Tongue (tissue), 1 donor: ENCODE measurements at regions not wholly inside any gene's neighbourhood (a gene's known extent, or its start where the extent isn't known, plus 50 kb on each side); places are given as distances from the start of the nearest gene placed in this dataset.

ENCODE experiments used
- DNase-seq: peaks from one replicate; pipeline ENCODE4 v3.0.0-alpha.2; 2015

DNA sequence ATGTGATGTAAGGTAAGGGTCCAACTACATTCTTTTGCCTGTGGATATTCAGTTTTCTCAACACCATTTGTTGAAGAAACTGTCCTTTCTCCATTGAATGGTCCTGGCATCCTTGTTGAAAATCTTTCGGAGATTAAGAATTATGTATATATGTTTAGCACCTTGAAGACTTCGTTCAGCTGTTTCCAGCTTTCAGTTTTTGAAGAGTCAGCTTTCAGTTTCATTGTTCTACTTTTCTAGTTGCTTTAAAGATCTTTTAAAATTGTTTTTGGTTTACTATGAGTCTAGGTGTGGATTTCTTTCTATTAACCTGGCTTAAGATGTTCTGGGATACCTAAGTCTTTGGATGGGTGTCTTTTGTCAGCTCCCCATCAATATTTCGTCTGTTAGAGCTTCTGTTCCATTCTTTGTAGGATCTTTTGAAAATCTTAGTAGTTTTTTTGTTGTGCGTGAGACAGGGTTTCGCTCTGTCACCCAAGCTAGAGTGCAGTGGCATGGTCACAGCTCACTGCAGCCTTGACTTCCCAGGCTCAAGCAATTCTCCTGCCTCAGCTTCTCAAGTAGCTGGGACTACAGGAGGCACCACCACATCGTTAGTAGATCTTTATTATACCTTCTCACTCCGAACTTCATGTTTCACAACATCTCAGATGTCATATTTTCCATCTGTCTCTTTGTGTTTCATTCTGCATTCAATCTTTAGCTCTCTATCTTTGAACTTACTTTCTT, 353.5 kb upstream of the B3GALT2 start:
- no peak for DNase-seq

DNA sequence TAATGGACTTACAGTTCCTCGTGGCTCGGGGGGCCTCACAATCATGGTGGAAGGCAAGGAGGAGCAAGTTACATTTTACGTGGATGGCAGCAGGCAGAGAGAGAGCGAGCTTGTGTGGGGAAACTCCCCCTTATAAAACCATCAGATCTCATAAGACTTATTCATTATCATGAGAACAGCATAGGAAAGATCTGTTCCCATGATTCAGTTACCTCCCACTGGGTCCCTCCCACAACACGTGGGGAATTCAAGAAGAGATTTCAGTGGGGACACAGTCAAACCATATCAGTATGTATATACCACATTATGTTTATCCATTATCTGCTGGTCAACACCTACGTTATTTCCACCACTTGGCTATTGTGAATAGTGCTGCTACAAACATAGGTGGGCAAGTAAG, 352.3 kb upstream of the B3GALT2 start:
- no peak for DNase-seq

DNA sequence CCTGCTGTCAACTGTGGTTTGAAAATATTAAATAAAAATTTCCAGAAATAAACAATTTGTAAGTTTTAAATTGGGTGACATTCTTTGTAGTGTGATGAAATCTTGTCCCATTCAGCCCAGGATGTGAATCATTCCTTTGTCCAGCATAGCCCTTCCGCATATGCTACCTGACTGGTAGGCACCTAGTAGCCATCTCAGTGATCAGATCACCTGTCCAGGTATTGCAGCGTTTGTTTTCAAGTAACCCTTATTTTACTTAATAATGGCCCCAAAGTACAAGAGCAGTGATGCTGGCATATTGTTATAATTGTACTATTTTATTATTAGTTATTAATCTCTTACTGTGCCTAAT, 351.6 kb upstream of the B3GALT2 start:
- no peak for DNase-seq

DNA sequence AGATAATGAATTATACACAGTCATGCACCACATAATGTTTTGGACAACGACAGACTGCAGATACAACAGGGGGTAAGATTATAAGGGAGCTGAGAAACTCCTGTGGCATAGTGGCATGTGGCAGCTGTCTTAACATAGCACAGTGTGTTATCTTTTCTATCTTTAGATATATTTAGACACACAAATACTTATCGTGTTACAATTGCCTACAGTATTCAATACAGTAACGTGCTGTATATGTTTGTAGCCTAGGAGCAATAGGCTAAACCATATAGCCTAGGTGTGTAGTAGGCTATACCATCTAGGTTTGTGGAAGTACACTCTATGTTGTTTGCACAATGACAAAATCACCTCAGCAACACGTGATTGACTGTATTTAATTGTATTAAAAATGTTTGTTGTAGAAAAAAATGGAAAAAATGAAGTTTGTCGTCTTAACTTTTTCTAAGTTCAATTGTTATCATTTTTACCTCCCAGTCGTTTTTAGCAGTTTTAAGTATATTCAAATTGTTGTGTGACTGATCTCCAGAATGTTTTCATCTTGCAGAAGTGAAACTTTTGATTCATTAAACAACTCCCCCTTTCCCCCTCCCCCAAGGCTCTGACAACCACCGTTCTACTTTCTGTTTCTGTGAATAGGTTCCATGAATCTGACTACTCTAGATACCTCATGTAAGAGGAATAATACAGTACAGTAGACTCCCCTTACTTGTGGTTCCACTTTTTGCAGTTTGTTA, 351.0 kb upstream of the B3GALT2 start:
- peak; percentile 44 for DNase-seq

DNA sequence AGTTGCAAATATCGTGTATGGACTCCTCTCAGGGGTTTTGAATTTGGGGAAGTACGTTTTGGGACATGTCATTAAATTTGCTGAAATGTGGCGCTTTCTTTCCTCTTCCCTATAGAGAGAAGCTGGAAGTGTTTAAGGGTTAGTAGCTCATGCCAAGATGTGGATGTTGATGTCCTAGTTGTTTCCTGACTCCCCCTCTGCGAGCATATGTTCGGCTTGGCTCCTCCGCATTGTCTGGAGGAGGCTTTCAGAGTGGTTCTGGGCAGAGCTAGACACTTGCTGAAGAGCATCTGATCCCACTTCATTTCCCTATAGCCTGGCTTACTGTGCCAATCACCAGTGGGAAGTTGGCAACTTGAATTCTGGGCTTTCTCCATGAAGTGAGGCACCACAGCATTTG, 347.4 kb upstream of the B3GALT2 start:
- DNase-seq, result no peak

DNA sequence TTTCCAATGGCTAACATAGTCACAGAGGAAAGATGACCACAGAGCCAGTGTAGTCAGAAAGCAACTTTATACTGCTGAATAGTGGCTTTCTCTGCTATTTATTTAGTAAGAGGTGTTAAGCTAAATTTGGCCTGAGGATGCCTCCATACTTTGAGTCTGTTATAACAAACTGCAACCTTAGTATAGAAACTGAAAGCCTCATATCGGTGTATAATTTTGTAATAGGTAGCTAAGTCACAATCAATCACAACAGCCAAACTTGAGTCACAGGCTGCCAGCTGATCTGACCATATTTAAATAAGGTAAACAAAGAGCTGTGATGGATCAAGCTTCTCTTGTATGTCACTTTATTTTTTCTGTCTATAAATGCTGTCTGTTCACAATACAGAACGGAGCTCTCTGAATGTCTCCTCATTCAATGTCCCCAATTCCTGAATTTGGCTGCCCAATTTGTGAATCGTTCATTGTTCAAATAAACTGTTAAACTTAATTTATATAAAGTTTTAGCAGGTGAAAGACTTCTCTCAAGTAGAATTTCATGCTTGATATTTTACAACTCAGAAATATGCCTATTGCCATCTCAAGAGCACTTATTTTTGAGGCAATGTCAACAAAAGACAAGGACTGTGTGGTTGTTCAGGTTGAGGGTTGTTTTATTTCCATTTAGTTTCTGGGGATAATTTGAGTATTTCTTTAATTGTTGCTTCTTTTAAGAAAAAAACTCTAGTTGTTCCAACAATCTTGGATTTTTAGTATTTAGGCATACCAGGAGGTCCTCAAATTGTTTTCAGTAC, 339.7 kb upstream of the B3GALT2 start:
- no peak for DNase-seq

DNA sequence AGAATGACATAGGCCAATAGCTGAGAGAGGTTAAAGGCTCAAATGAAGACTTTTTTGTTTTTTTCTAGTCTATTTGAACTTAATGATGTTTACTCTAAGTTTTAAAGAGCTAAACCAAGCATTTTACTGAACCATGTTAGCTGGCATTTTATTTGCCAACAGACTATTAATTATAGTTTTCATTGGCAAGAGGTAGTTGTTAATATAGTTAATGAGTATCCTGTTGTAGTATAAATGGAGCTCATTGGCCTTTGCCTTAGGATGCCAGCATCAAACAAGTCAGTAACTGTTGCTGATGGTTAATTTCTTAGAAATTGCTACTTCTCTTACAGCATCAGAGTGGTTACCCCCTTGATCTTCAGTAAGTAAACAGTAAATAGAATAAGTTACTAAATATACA, 339.0 kb upstream of the B3GALT2 start:
- no peak for DNase-seq

DNA sequence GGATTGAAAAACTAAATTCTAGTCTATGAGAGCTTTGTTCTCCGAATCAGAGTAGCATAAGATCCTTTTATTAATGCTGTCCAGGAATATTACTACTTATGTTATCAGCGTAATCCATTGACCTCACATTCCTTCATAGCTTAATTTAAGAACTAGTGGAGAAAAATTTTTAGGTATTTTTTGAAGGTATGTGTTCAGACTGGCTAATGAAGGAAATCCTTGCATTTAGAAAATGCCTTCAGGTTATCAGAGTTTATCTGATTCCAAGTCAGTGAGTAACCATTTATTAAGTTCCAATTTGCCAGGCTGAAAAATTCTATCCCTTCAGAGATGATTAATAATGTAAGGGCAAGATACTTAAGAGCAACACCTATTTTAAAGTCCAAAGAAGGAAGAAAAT, 338.2 kb upstream of the B3GALT2 start:
- no peak for DNase-seq

DNA sequence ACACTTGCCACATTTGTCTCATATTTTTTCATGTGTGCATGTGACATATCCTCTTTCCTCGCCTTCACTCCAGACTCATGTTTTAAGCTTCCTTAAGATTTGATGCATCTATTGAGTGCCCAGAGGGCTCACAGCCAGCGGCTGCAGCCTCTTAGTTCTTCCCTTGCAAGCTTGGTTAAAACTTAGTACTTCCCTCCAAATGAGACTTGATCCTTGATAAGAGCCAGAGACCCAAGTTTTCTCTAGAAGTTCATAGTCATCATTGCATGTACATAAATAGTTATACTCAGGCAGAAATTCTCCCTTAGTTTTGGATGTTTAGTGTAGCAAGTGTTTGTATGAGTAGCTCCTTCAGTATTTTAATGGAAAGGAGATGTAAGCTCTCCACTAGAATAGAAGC, 337.6 kb upstream of the B3GALT2 start:
- DNase-seq, result no peak

DNA sequence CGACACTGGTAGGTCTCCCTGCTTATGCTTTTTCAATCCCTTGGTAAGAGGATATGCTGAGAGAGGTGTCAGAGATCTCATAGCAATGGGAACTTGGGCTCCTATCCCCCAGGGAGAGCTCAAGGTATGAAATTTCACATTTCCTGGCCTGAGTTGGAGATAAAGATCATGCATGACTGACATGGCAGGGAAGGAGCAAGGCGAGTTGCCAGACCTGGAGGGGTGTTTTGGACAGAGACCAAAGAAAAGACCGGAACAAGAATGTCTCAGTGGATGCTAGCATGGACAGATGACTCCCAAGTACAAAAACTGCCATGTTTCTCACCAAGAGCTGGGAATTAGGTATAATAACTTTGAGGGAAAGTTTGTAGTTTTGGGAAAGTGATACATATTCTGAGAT, 334.1 kb upstream of the B3GALT2 start:
- no peak for DNase-seq

DNA sequence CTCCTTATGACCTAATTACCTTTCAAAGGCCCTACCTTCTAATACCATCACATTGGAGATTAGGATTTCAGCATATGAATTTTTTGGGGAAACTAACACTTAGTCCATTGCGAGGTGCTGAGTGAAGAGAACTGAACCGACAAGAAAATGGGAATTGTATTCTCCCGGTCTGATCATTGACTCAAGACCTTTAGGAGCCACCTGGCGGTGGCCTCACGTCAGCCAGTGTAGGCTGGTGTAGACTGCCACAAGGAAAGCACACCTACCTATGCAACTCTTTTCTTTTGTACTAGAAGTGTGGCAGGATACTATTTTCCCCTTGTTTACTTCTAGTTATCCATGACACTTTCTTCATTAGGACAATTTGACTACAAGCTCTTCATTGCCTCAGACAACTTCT, 333.5 kb upstream of the B3GALT2 start:
- DNase-seq, result no peak

DNA sequence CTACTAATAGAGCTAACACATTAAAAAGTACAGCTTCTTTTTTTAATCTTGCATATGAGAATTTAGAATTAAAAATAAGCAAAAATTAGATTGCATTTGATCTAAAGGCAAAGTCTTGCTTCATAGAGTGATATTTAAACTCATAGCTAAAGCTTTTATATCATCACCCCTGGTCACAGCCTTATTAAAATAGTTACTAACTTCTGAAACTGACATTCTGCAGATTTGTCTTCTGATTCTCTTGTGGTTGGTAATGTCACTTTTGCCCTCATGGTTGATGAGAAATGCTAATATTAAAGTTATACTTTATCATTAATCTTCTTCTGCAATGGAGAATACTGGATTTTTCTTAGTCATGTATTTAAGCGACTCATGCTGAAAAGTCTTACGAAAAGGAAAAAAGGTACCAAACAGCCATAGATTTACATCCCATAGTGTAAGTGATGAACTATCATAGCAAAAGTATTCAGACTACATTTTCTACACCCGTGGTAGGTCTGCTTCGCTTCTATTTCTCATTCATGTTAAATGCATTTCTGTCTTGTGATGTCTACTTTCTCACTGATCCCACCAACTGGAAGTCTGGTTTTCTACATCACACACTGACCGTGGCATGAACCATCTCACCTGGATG, 330.5 kb upstream of the B3GALT2 start:
- DNase-seq, result no peak

DNA sequence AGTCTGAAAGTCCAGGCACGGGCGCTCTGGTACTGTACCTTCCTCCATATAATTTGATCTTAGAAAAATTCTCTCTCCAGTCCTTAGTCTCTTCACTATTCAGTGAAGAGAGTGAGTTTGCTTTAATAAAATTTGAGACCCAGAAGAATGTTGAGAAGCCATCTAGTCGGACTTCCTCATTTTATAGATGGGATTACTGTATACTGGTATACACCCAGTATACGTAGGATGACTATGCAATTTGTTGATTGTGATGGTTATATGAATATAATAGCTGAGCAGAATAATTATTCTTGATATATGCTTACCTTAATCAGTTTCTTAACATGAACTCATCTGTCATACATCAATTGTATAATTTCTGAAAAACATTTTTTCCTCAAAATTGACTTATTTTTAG, 328.0 kb upstream of the B3GALT2 start:
- no peak for DNase-seq

DNA sequence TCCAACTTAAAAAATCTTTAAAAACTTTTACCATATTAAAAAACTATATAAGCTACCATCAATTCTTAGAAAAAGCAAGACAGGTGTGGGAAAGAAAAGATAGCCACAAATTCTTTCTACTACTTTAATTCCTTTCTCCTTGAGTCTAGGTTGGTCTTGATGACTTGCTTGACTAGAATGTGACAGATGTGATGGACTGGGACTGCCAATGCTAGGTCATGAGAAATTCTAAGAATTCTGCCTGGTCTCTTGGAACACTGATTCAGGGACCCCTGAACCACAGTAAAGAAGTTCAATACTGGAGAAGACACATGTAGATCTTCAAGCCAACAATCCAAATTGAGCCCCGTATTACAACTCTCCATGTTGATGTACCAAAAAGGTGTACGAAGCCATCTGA, 326.6 kb upstream of the B3GALT2 start:
- DNase-seq, result no peak

DNA sequence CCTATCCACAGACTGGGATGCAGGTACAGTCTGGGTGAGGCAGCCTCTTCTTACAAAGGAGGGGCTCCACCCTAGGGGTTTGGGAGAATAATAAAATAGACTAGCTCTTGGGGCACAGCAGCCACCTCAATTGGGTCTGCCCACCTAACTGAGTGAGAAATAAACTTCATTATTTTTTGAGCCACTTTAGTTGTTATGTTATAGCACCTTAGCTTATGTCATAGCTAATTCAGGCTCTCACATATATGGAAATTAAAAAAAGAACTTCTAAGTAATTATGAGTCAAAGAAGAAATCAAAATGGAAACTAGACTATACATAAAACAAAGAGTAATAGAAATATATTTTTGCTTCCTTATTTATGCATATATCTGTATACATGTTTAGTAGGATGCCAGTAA, 318.5 kb upstream of the B3GALT2 start:
- no peak for DNase-seq

DNA sequence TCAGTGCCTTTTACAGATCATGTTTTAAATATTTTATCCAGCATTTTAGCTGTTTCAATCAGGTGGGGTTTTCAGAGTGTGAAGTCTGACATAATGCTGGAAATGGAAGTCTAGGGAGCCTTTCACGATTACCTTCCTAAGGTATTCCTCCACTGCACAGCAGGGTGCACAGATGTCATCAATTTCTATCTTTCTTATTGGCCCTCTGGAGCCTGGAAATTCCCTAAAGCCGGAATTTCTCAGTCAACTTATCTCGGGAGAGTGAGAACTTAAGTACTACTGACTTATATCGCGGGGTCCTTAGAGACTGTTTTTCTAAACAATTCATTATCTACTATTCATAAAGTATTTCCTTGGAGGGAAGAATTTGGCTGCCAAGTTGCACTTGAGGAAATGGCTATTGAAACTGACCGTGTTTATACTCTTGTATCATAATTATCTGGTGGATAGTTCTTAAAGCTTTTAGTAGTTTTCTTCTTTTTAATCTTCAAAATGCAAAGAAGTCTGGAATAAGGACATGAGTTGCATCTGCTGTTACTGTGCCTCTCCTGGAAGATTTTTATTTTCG, 311.8 kb upstream of the B3GALT2 start:
- no peak for DNase-seq

DNA sequence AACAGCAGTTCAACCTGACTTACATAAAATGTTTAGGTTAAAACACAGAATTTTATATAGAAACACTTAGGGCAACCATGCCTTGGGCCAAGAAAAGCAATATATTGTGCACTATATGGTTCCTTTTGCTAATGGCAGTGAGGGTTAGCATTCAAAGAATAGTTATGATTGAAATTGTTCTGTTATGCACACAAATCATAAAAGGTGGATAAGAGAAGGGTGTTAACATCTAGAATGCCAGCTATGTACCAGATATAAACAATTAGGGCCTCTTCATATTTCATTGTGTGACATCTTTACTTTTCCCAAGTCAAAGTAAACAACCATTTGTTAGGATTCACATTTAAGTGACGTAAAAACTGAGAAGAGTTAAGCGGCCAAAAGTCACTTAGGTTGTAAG, 308.0 kb upstream of the B3GALT2 start:
- no peak for DNase-seq

DNA sequence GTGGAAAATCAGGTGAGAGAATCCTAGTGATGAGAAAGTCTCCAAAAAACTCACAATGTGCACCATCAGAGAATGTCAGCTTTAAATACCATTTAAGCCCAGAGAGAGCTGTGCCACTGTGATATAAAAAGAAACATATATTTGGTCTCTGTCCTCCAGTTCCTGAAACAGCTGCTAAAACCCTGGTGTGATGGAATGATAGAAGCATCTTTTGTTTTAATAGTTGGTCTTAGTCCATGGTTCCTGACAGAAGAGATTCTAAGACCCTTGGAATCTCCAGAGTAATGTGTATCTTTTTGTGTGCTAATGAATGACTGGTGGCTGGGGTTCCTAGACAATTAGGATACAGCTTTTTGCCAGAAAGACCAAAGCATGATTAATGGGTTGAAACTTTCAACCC, 302.8 kb upstream of the B3GALT2 start:
- DNase-seq, result peak; percentile 5

DNA sequence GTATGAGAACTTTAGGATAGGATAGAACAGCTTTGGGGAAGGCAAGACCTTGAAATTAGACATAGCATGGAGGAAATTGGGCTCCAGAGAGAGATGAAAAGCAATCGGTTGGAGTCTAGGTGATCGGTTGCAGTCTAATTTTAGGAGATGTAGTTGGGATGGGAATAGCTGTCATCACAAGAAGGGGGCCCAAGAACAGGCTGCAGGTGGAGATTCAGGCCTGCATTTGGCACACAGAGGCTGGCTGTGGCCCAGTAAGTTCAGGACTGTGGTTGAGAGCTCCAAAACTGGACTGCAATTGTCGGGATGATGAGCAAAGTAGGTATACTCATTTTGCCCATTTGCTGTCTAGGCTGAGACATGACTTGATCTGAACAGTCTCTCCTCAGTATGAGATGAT, 301.3 kb upstream of the B3GALT2 start:
- no peak for DNase-seq

DNA sequence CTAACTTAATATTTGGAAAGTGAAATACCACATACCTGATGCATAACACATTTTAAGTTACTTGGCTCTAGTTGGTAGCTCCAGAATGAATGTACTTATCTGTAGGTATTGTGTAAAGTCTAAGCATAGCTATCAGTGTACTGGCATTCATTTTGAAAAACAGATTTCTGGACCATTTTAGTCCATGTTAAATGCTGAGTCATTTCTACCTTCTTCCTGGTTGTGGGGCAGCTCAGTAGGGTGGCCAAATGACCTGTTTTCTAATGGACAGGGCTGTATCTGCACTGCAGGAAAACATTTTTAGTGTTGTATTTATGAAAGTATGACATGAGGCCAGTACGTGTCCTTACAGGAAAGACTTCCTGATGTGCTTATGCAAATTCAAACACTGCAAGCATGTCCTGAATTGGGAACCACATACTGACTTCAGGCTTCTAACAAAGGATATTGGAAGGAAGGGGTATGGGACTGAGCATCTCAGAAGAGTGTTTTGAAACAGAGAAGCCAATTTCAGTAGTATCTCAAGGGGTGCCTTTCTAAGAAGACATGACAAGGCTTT, 300.3 kb upstream of the B3GALT2 start:
- DNase-seq, result no peak

DNA sequence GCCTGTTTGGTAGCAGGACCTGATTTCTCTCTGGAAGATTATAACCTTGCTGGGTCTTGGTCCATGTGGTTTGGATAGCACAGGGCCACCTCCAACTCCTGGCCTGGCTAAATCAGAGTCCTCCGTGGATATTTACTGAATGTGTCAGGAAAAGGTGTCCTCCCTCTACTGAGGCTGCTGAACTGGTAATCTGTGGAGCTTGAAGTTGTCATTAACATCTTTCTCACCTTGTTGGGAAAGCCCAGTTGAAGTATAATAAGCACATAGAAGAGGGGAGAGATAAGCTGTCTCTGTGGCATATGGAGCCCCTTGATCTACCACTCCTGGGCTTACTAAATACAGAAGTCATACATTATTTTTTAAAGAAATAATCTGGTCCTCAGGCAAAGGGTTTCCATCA, 294.3 kb upstream of the B3GALT2 start:
- DNase-seq, result no peak

DNA sequence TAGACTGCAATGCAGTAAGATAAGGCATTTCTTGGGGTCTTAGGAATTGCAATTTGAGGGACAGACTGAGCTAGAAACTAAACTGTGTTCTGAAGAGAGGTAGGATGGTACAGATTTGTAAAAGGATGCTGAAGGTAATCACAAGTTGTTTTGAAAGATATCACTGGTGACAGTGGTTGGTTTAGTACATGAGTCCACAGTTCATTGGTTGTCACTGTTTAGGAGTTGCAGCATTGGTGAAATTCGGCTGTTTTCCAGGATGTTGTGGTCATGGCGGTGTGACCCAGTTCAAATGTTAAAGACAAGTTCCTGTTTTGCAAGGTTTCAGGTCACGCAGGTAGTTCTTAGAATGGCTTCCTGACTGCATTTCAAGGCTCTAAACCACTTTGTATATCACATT, 292.8 kb upstream of the B3GALT2 start:
- no peak for DNase-seq
